SK-N-SH treated with all-trans-retinoic acid at 6 μM for 48 hours (cell line): ENCODE measurements at regions not wholly inside any gene's neighbourhood (a gene's known extent, or its start where the extent isn't known, plus 50 kb on each side); places are given as distances from the start of the nearest gene placed in this dataset.
"Not testable (repeated sequence)": the region's sequence is repeated elsewhere in the genome, so short reads cannot be mapped to it uniquely, and the experiment has no call there.

Experiments
- ARNTL ChIP-seq: fragments of 450-650 bp; formaldehyde crosslinking; IDR thresholded peaks from 2 replicates; pipeline ENCODE4 v1.5.0; 2020; ENCODE audit warnings: low read depth, mild to moderate bottlenecking, moderate library complexity, borderline replicate concordance
- BACH2 ChIP-seq: fragments of 250-450 bp; sonication (Bioruptor Pico); IDR thresholded peaks from 2 replicates; pipeline ENCODE4 v1.9.0; 2021; ENCODE audit warnings: mild to moderate bottlenecking, borderline replicate concordance
- CSRNP3 ChIP-seq: fragments of 250-450 bp; sonication (Bioruptor Pico); IDR thresholded peaks from 2 replicates; pipeline ENCODE4 v1.5.1; 2021; ENCODE audit warnings: mild to moderate bottlenecking, moderate library complexity
- ESRRG ChIP-seq: fragments of 250-450 bp; sonication (Bioruptor Pico); IDR thresholded peaks from 2 replicates; pipeline ENCODE4 v1.6.1; 2021; ENCODE audit warnings: mild to moderate bottlenecking
- GLIS3 ChIP-seq: fragments of 250-450 bp; sonication (Bioruptor Pico); IDR thresholded peaks from 2 replicates; pipeline ENCODE4 v1.5.0; 2020; ENCODE audit warnings: mild to moderate bottlenecking, moderate library complexity
- OSR1 ChIP-seq: fragments of 250-450 bp; sonication (Bioruptor Pico); IDR thresholded peaks from 2 replicates; pipeline ENCODE4 v1.8.0; 2022; ENCODE audit warnings: moderate library complexity, mild to moderate bottlenecking, inconsistent platforms
- PATZ1 ChIP-seq: fragments of 250-450 bp; sonication (Bioruptor Pico); IDR thresholded peaks from 2 replicates; pipeline ENCODE4 v1.8.0; 2020; ENCODE audit warnings: mild to moderate bottlenecking, moderate library complexity, borderline replicate concordance
- PPARA ChIP-seq: fragments of 250-450 bp; sonication (Bioruptor Pico); IDR thresholded peaks from 2 replicates; pipeline ENCODE4 v1.5.0; 2020; ENCODE audit warnings: mild to moderate bottlenecking, borderline replicate concordance
- TOX ChIP-seq: fragments of 250-450 bp; sonication (Bioruptor Pico); IDR thresholded peaks from 2 replicates; pipeline ENCODE4 v1.8.0; 2021; ENCODE audit warnings: mild to moderate bottlenecking, moderate library complexity, borderline replicate concordance
- ZFP3 ChIP-seq: fragments of 250-450 bp; sonication (Bioruptor Pico); IDR thresholded peaks from 2 replicates; pipeline ENCODE4 v1.5.0; 2020; ENCODE audit warnings: mild to moderate bottlenecking, moderate library complexity
- TF ChIP-seq, protein P1 (sequence below): fragments of 250-450 bp; sonication (Bioruptor Pico); IDR thresholded peaks from 2 replicates; pipeline ENCODE4 v1.8.0; 2021; ENCODE audit warnings: low read depth, mild to moderate bottlenecking, moderate library complexity, borderline replicate concordance

GRCh38 chr4:1520795-1521576 is 114.7 kb upstream of the NKX1-1 start:
- TF ChIP-seq ZFP3, ESRRG, ARNTL, PPARA, TOX, OSR1, GLIS3, PATZ1, CSRNP3, BACH2 (CRISPR knock-in tag): not testable (repeated sequence)
- TF ChIP-seq, protein P1, sequence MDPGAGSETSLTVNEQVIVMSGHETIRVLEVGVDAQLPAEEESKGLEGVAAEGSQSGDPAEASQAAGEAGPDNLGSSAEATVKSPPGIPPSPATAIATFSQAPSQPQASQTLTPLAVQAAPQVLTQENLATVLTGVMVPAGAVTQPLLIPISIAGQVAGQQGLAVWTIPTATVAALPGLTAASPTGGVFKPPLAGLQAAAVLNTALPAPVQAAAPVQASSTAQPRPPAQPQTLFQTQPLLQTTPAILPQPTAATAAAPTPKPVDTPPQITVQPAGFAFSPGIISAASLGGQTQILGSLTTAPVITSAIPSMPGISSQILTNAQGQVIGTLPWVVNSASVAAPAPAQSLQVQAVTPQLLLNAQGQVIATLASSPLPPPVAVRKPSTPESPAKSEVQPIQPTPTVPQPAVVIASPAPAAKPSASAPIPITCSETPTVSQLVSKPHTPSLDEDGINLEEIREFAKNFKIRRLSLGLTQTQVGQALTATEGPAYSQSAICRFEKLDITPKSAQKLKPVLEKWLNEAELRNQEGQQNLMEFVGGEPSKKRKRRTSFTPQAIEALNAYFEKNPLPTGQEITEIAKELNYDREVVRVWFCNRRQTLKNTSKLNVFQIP = not testable (repeated sequence)
